Natural killer cell (primary cell): ENCODE measurements at regions not wholly inside any gene's neighbourhood (a gene's known extent, or its start where the extent isn't known, plus 50 kb on each side); places are given as distances from the start of the nearest gene placed in this dataset.
"Not testable (repeated sequence)": the region's sequence is repeated elsewhere in the genome, so short reads cannot be mapped to it uniquely, and the experiment has no call there.

Experiments
- ATAC-seq, 3 donors: fragments of 150-1000 bp in 2 of 3; fragments of 200-7000 bp in 1 of 3; cut with Tn5 transposase; 1 replicate in 1 of 3; 2 replicates in 2 of 3; pipeline ENCODE4 v1.10.0; 2021; ENCODE audit warnings: mild to moderate bottlenecking in 2 of 3, moderate library complexity in 2 of 3
- DNase-seq, 2 donors: peaks; one replicate each; pipeline versions ENCODE4 v3.0.0 to v3.0.0-alpha.2; 2013 to 2021; ENCODE audit warnings: mixed read lengths in 1 of 2
- H3K27ac ChIP-seq: one replicate; pipeline ENCODE4 v1.5.1; 2013; ENCODE audit warnings: mild to moderate bottlenecking, low read length
- H3K27me3 ChIP-seq: one replicate; pipeline ENCODE4 v1.6.1; 2013; ENCODE audit warnings: low read length; ENCODE audit not compliant: control insufficient read depth, insufficient read depth
- H3K36me3 ChIP-seq: one replicate; pipeline ENCODE4 v1.6.1; 2013; ENCODE audit warnings: low read length; ENCODE audit not compliant: control insufficient read depth, insufficient read depth
- H3K4me1 ChIP-seq: one replicate; pipeline ENCODE4 v1.6.1; 2013; ENCODE audit warnings: low read length; ENCODE audit not compliant: control insufficient read depth, insufficient read depth
- H3K4me3 ChIP-seq: one replicate; pipeline ENCODE4 v1.5.1; 2013; ENCODE audit warnings: low read length
- H3K9me3 ChIP-seq: one replicate; pipeline ENCODE4 v1.6.1; 2013; ENCODE audit warnings: low read length; ENCODE audit not compliant: control insufficient read depth, insufficient read depth
- H3K27ac Mint-ChIP-seq, 2 donors: one replicate each; pipeline ENCODE4 v1.8.0; 2022; ENCODE audit warnings: mild to moderate bottlenecking in 2 of 2, mixed read lengths in 2 of 2, moderate library complexity in 1 of 2
- H3K27me3 Mint-ChIP-seq, 2 donors: one replicate each; pipeline ENCODE4 v1.8.0; 2022; ENCODE audit warnings: low read depth in 2 of 2, mixed read lengths in 2 of 2
- H3K36me3 Mint-ChIP-seq: one replicate; pipeline ENCODE4 v1.8.0; 2022; ENCODE audit warnings: mixed read lengths
- H3K4me1 Mint-ChIP-seq, 2 donors: one replicate each; pipeline ENCODE4 v1.8.0; 2022; ENCODE audit warnings: mixed read lengths in 2 of 2
- H3K4me3 Mint-ChIP-seq: one replicate; pipeline ENCODE4 v1.8.0; 2022; ENCODE audit warnings: mild to moderate bottlenecking, moderate library complexity, mixed read lengths
- H3K9me3 Mint-ChIP-seq, 2 donors: one replicate each; pipeline ENCODE4 v1.8.0; 2022; ENCODE audit warnings: mixed read lengths in 2 of 2
- WGBS: methylation state at CpG from one replicate; pipeline ENCODE4 v1.1.7; 2013; ENCODE audit warnings: missing lambda C conversion rate; ENCODE audit not compliant: insufficient coverage; 5-methylcytosine and 5-hydroxymethylcytosine counted together
- intact Hi-C: fragments of 100-400 bp; cut with micrococcal nuclease; formaldehyde crosslinking; loops from one replicate; pipeline ENCODE4 v1.14.2; 2022

DNA sequence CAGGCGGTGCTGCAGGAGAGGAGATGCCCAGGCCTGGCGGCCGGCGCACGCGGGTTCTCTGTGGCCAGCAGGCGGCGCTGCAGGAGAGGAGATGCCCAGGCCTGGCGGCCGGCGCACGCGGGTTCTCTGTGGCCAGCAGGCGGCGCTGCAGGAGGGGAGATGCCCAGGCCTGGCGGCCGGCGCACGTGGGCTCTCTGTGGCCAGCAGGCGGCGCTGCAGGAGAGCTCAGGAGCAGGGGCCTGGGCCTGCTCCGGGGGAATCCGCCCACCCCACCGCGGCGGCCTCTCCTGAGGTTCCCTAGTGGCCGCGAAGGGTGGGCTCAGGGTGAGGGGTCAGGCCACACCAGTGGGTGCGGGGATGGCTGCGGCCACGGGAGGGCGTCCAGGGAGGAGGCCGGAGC lies 75.9 kb downstream of the OR4F16 start:
- H3K4me3 ChIP-seq, H3K4me3 Mint-ChIP-seq, H3K4me1 ChIP-seq, DNase-seq, H3K36me3 Mint-ChIP-seq, H3K4me1 Mint-ChIP-seq, H3K27me3 Mint-ChIP-seq, H3K27ac Mint-ChIP-seq, ATAC-seq, H3K9me3 Mint-ChIP-seq, H3K9me3 ChIP-seq, H3K27ac ChIP-seq, intact Hi-C loops, H3K27me3 ChIP-seq, H3K36me3 ChIP-seq: not testable (repeated sequence)
- no CpG with 5 or more reads among the region's 33 CpGs for WGBS

GRCh38 chr1:609161-609560 lies 77.3 kb downstream of the OR4F16 start:
- H3K27me3 ChIP-seq, H3K4me1 Mint-ChIP-seq, ATAC-seq, intact Hi-C loops, H3K4me3 ChIP-seq, H3K36me3 ChIP-seq, H3K27ac ChIP-seq, H3K27ac Mint-ChIP-seq, H3K4me1 ChIP-seq, H3K9me3 Mint-ChIP-seq, H3K36me3 Mint-ChIP-seq, H3K27me3 Mint-ChIP-seq, DNase-seq, H3K4me3 Mint-ChIP-seq, H3K9me3 ChIP-seq: not testable (repeated sequence)
- WGBS, result no CpG with 5 or more reads among the region's 24 CpGs

GRCh38 chr1:605279-605678 lies 81.2 kb downstream of the OR4F16 start:
- not testable (repeated sequence) for H3K4me1 ChIP-seq, H3K27ac Mint-ChIP-seq

GRCh38 chr1:588211-588610 lies 98.2 kb downstream of the OR4F16 start:
- intact Hi-C loops, H3K4me1 ChIP-seq, DNase-seq, H3K4me1 Mint-ChIP-seq, ATAC-seq, H3K9me3 ChIP-seq, H3K36me3 ChIP-seq, H3K4me3 ChIP-seq, H3K27ac ChIP-seq, H3K27me3 ChIP-seq, H3K27ac Mint-ChIP-seq, H3K9me3 Mint-ChIP-seq, H3K36me3 Mint-ChIP-seq, H3K4me3 Mint-ChIP-seq, H3K27me3 Mint-ChIP-seq: not testable (repeated sequence)
- 95% methylated on average over 3 of the region's 8 CpGs for WGBS

More at GRCh38 chr1:605279-605678, 81.2 kb downstream of the OR4F16 start:
- H3K27me3 ChIP-seq, H3K9me3 Mint-ChIP-seq, intact Hi-C loops, H3K4me3 Mint-ChIP-seq, ATAC-seq, DNase-seq, H3K27me3 Mint-ChIP-seq, H3K9me3 ChIP-seq, H3K4me3 ChIP-seq, H3K36me3 Mint-ChIP-seq, H3K27ac ChIP-seq, H3K4me1 Mint-ChIP-seq, H3K36me3 ChIP-seq: not testable (repeated sequence)
- no CpG with 5 or more reads among the region's 27 CpGs for WGBS

DNA sequence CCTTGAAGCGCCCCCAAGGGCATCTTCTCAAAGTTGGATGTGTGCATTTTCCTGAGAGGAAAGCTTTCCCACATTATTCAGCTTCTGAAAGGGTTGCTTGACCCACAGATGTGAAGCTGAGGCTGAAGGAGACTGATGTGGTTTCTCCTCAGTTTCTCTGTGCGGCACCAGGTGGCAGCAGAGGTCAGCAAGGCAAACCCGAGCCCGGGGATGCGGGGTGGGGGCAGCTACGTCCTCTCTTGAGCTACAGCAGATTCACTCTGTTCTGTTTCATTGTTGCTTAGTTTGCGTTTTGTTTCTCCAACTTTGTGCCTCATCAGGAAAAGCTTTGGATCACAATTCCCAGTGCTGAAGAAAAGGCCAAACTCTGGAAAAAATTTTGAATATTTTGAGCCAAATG lies 100.5 kb downstream of the OR4F16 start:
- H3K9me3 Mint-ChIP-seq, intact Hi-C loops, H3K27me3 ChIP-seq, ATAC-seq, H3K4me1 ChIP-seq, H3K27ac Mint-ChIP-seq, H3K36me3 Mint-ChIP-seq, H3K4me1 Mint-ChIP-seq, H3K27ac ChIP-seq, H3K4me3 ChIP-seq, H3K27me3 Mint-ChIP-seq, H3K36me3 ChIP-seq, H3K4me3 Mint-ChIP-seq, H3K9me3 ChIP-seq: not testable (repeated sequence)
- peak in 1 of 2 donors; percentile 55 for DNase-seq
- WGBS, result 0% methylated on average over 3 of the region's 7 CpGs
